RWPE2 (cell line): ENCODE measurements at regions not wholly inside any gene's neighbourhood (a gene's known extent, or its start where the extent isn't known, plus 50 kb on each side); places are given as distances from the start of the nearest gene placed in this dataset.

ENCODE experiments used
- ATAC-seq: fragments of 200-7000 bp; cut with Tn5 transposase; 3 replicates; pipeline ENCODE4 v1.9.1; 2021; ENCODE audit warnings: low read depth
- DNase-seq: peaks from one replicate; pipeline ENCODE4 v3.0.0-alpha.2; 2020; ENCODE audit warnings: low spot score
- H3K27ac ChIP-seq: fragments of 450-650 bp; 2 replicates; pipeline ENCODE4 v1.5.1; 2017; ENCODE audit warnings: mild to moderate bottlenecking; ENCODE audit not compliant: poor library complexity, severe bottlenecking
- H3K27me3 ChIP-seq: fragments of 250-450 bp; sonication (Bioruptor Pico); 2 replicates; pipeline ENCODE4 v1.5.1; 2021; ENCODE audit warnings: mild to moderate bottlenecking, moderate library complexity; ENCODE audit not compliant: insufficient read depth, poor library complexity, severe bottlenecking
- H3K36me3 ChIP-seq: fragments of 250-450 bp; sonication (Bioruptor Pico); 2 replicates; pipeline ENCODE4 v1.5.1; 2020; ENCODE audit warnings: low read depth, mild to moderate bottlenecking, moderate library complexity
- H3K4me1 ChIP-seq: fragments of 250-450 bp; sonication (Bioruptor Pico); 2 replicates; pipeline ENCODE4 v1.5.1; 2021; ENCODE audit warnings: mild to moderate bottlenecking, moderate library complexity; ENCODE audit not compliant: insufficient read depth, poor library complexity, severe bottlenecking
- H3K4me3 ChIP-seq: fragments of 250-450 bp; sonication (Bioruptor Pico); 2 replicates; pipeline ENCODE4 v1.5.1; 2021; ENCODE audit warnings: mild to moderate bottlenecking, moderate library complexity; ENCODE audit not compliant: severe bottlenecking
- H3K9me3 ChIP-seq: fragments of 250-450 bp; sonication (Bioruptor Pico); 2 replicates; pipeline ENCODE4 v1.5.1; 2021; ENCODE audit warnings: mild to moderate bottlenecking, moderate library complexity; ENCODE audit not compliant: severe bottlenecking
- TF ChIP-seq, protein P1 (sequence below): fragments of 450-650 bp; IDR thresholded peaks from one replicate; pipeline ENCODE4 v1.5.1; 2017; ENCODE audit warnings: mild to moderate bottlenecking, moderate library complexity; ENCODE audit not compliant: poor library complexity, severe bottlenecking

DNA sequence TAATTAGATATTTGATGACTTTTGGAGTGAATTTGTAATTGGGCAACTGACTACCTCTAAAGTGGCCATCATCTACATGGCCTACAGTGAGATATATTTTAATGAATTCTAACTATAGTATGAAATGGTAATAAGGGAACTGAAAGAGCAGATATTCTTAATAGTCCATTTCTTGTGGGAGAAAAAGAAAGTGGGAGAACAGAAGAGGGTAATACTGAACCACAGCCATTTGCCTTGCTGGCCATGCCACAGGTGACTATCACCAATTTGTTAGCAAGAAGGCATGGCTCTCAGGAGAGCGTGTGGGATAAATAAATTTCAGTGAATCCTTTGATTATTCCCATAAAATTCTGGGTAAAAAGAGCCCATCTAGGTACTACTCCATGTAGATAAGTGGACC is 1074.0 kb upstream of the MAP3K7 start:
- H3K36me3 ChIP-seq, result no peaks in the 10 kb centered on the region
- no peak for DNase-seq

DNA sequence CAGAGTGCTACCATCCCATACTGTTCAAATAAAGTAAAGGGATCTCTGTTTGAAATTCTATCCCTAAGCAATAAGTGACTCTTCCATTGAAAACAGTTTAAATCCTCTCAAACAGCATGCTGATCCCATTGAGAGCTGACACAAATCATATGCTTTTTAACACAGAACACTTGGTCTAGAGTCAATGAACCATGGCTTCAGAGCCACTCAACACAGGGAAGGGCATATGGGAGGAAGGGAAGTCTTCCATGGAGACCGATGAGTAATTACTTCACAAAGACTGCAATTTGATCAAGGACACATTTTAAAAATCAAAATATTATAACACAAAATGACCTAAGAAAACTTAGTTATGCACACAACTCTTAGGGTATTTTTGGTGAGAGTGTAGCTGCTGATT is 1073.0 kb upstream of the MAP3K7 start:
- TF ChIP-seq, protein P1, sequence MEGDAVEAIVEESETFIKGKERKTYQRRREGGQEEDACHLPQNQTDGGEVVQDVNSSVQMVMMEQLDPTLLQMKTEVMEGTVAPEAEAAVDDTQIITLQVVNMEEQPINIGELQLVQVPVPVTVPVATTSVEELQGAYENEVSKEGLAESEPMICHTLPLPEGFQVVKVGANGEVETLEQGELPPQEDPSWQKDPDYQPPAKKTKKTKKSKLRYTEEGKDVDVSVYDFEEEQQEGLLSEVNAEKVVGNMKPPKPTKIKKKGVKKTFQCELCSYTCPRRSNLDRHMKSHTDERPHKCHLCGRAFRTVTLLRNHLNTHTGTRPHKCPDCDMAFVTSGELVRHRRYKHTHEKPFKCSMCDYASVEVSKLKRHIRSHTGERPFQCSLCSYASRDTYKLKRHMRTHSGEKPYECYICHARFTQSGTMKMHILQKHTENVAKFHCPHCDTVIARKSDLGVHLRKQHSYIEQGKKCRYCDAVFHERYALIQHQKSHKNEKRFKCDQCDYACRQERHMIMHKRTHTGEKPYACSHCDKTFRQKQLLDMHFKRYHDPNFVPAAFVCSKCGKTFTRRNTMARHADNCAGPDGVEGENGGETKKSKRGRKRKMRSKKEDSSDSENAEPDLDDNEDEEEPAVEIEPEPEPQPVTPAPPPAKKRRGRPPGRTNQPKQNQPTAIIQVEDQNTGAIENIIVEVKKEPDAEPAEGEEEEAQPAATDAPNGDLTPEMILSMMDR, result no peak
- H3K9me3 ChIP-seq, result no peaks in the 10 kb centered on the region
- DNase-seq (no peak), ATAC-seq (no peak)
- no peak overlapping the region for H3K27ac ChIP-seq
- no peak overlapping the region for H3K4me3 ChIP-seq
- H3K27me3 ChIP-seq, result peaks cover 3% of the 10 kb centered on the region
- H3K4me1 ChIP-seq, result no peaks in the 10 kb centered on the region
- H3K36me3 ChIP-seq, result no peaks in the 10 kb centered on the region

More for the DNA sequence above, 1074.0 kb upstream of the MAP3K7 start:
- no peak overlapping the region for H3K4me3 ChIP-seq
- no peak for ATAC-seq
- no peaks in the 10 kb centered on the region for H3K4me1 ChIP-seq
- TF ChIP-seq, protein P1, result no peak
- H3K27me3 ChIP-seq, result peaks cover 3% of the 10 kb centered on the region
- H3K27ac ChIP-seq, result no peak overlapping the region
- H3K9me3 ChIP-seq, result no peaks in the 10 kb centered on the region

DNA sequence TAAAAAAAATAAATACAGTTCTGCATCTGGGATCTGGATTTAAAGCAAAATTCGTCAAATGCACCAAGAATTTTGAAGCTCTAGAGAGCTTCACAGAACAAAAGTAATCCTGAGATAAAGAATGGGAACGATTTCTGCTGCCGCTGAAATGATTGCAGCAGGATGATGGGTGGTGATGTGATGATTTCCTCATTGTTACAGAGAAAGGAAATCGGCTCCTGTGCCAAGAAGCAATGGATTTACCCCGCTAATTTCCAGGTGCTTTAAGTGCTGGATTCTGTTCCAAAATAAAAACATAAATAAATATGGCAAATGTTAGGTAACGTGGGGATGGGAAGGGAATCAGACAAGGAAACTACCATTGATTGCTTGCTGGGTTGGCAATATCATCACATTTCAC is 1067.9 kb upstream of the MAP3K7 start:
- Histone ChIP-seq H3K4me3 (no peak overlapping the region), H3K4me1 (no peaks in the 10 kb centered on the region), H3K9me3 (no peaks in the 10 kb centered on the region), H3K36me3 (no peaks in the 10 kb centered on the region), H3K27ac (no peak overlapping the region), H3K27me3 (peaks cover 3% of the 10 kb centered on the region)
- DNase-seq, result no peak
- TF ChIP-seq, protein P1, result no peak
- no peak for ATAC-seq

DNA sequence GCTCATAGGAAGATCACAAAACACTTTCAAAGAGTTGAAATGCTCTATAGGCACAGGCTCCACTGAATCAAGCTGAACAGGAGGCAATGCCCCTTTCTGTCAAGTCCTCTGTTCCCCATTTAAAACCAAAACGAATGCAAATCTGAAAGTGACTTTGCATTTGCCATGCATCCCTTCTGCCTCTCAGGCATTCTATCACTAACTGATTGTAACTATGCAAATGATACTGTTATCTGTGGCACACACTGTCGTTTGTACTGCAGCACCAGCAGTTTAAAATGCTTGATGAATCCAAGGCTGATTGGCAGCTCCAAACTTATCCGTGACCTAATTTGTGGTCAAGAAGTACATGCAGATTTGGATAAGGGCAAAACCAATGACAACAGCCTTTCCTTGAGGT is 1067.5 kb upstream of the MAP3K7 start:
- Histone ChIP-seq H3K27me3 (peaks cover 3% of the 10 kb centered on the region), H3K27ac (no peak overlapping the region), H3K9me3 (no peaks in the 10 kb centered on the region), H3K4me1 (no peaks in the 10 kb centered on the region), H3K36me3 (no peaks in the 10 kb centered on the region), H3K4me3 (no peak overlapping the region)
- TF ChIP-seq, protein P1, result no peak
- ATAC-seq (no peak), DNase-seq (no peak)

DNA sequence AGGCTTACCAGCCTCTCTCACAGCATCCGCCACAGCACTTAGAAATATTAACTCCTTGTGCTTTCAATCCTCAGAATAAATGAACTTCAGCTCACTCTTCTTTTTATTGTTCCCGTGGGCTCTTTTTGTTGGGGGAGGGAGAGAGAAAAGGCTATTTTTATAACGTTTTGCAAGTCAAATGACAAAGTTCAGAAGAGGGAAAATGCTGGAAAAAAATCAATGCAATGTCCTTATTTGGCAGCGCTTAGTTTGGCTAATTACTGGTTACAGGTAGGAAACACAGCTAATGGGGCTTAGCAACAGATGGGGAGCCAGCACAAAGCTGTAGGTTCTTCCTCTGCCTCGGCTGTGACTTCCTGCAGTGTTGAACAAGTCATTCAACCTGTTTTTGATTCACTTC is 1067.0 kb upstream of the MAP3K7 start:
- no peaks in the 10 kb centered on the region for H3K9me3 ChIP-seq
- no peak overlapping the region for H3K4me3 ChIP-seq
- DNase-seq (no peak), ATAC-seq (no peak)
- peaks cover 3% of the 10 kb centered on the region for H3K27me3 ChIP-seq
- H3K27ac ChIP-seq, result no peak overlapping the region
- H3K4me1 ChIP-seq, result no peaks in the 10 kb centered on the region
- no peaks in the 10 kb centered on the region for H3K36me3 ChIP-seq
- TF ChIP-seq, protein P1, result no peak
